GM12878 (cell line): ENCODE measurements at regions not wholly inside any gene's neighbourhood (a gene's known extent, or its start where the extent isn't known, plus 50 kb on each side); places are given as distances from the start of the nearest gene placed in this dataset.
"Not testable (repeated sequence)": the region's sequence is repeated elsewhere in the genome, so short reads cannot be mapped to it uniquely, and the experiment has no call there.

Source experiments
- ATAC-seq: fragments of 200-7000 bp; cut with Tn5 transposase; 3 replicates; pipeline ENCODE4 v1.9.1; 2020; ENCODE audit warnings: mild to moderate bottlenecking, moderate library complexity
- BruUV-seq: library from RNA; stranded (reverse); fragments of 400-500 nt; replicated peaks from 2 replicates; lab custom pipeline; 2021; lab: Mats Ljungman, UMichigan
- CTCF ChIA-PET: fragments of 300-600 bp; sonication (Branson Sonifier 250); formaldehyde crosslinking; extraction: SDS; loops from one replicate; lab custom pipeline; 2021; ENCODE audit warnings: inconsistent platforms; lab: Yijun Ruan, JAX
- POLR2A ChIA-PET: fragments of 350-600 bp; formaldehyde crosslinking; extraction: SDS; loops from one replicate; lab custom pipeline; 2021; ENCODE audit warnings: inconsistent platforms; lab: Charles Lee
- RAD21 ChIA-PET: fragments of 300-600 bp; sonication (Branson Sonifier 250); formaldehyde crosslinking; loops from one replicate; lab custom pipeline; 2023; ENCODE audit warnings: antibody characterized with exemption; ENCODE audit not compliant: unreplicated experiment; lab: Charles Lee
- SMC1A ChIA-PET: fragments of 300-600 bp; sonication (Branson Sonifier 250); formaldehyde crosslinking; loops from one replicate; lab custom pipeline; 2023; ENCODE audit not compliant: unreplicated experiment, uncharacterized antibody; lab: Charles Lee
- DNase-seq: peaks from one replicate; pipeline ENCODE4 v3.0.0-alpha.2; 2011; ENCODE audit warnings: low read depth, low spot score
- FAIRE-seq: peaks from 3 replicates; lab custom pipeline; 2011; peaks lifted over from hg19 to GRCh38; lab: Jason Lieb, UNC
- H2AFZ ChIP-seq: 2 replicates; pipeline ENCODE4 v1.6.0; 2011; ENCODE audit warnings: low read depth, low read length, control low read depth; ENCODE audit not compliant: control insufficient read depth
- H3K27ac ChIP-seq: 2 replicates; pipeline ENCODE4 v1.5.1; 2011; ENCODE audit warnings: control low read depth; ENCODE audit not compliant: control insufficient read depth, insufficient read depth
- H3K27me3 ChIP-seq, 2 experiments: replicated peaks in 1 of 2; 2 replicates each; pipeline versions ENCODE4 v1.6.0 to v1.6.1; 2011; ENCODE audit warnings: low read length in 1 of 2; ENCODE audit not compliant: control insufficient read depth in 2 of 2, insufficient read depth in 2 of 2
- H3K36me3 ChIP-seq, 2 experiments: 2 replicates each; pipeline ENCODE4 v1.5.1; 2011; ENCODE audit warnings: low read length in 1 of 2; ENCODE audit not compliant: control insufficient read depth in 2 of 2, insufficient read depth in 2 of 2
- H3K4me1 ChIP-seq: 2 replicates; pipeline ENCODE4 v1.6.1; 2011; ENCODE audit warnings: mild to moderate bottlenecking, low read length, moderate library complexity, mixed read lengths; ENCODE audit not compliant: control insufficient read depth, insufficient read depth
- H3K4me2 ChIP-seq: 2 replicates; pipeline ENCODE4 v1.6.0; 2011; ENCODE audit warnings: control low read depth; ENCODE audit not compliant: control insufficient read depth, insufficient read depth
- H3K4me3 ChIP-seq: fragments of 200-600 bp; sonication (generic); 2 replicates; pipeline ENCODE4 v1.5.1; 2016
- H3K79me2 ChIP-seq: 2 replicates; pipeline ENCODE4 v1.6.0; 2011; ENCODE audit warnings: low read length; ENCODE audit not compliant: control insufficient read depth, insufficient read depth
- H3K9ac ChIP-seq: 2 replicates; pipeline ENCODE4 v1.8.0; 2011; ENCODE audit warnings: low read length, control low read depth, mixed read lengths; ENCODE audit not compliant: control insufficient read depth, insufficient read depth
- H3K9me3 ChIP-seq: replicated peaks from 3 replicates; pipeline ENCODE4 v1.5.1; 2011; ENCODE audit warnings: mild to moderate bottlenecking, low read length; ENCODE audit not compliant: control insufficient read depth, insufficient read depth
- H4K20me1 ChIP-seq: 2 replicates; pipeline ENCODE4 v1.6.0; 2011; ENCODE audit not compliant: control insufficient read depth, insufficient read depth
- CHD2 ChIP-seq: IDR thresholded peaks from 2 replicates; pipeline ENCODE4 v1.6.1; 2011; ENCODE audit warnings: low read depth, low read length, improper control_type of control experiment, borderline replicate concordance
- GATAD2B ChIP-seq: fragments of 450-650 bp; conservative IDR thresholded peaks from 2 replicates; pipeline ENCODE4 v1.6.1; 2017; ENCODE audit warnings: low read depth, mild to moderate bottlenecking, moderate library complexity
- MEF2B ChIP-seq: fragments of 450-650 bp; IDR thresholded peaks from 2 replicates; pipeline ENCODE4 v1.6.1; 2018; ENCODE audit warnings: mild to moderate bottlenecking, moderate library complexity; ENCODE audit not compliant: partially characterized antibody, poor library complexity, severe bottlenecking
- MYC ChIP-seq: IDR thresholded peaks from 2 replicates; pipeline ENCODE4 v1.6.1; 2011; ENCODE audit warnings: mild to moderate bottlenecking, low read length, moderate library complexity, inconsistent platforms; ENCODE audit not compliant: insufficient read depth, insufficient replicate concordance, insufficient read length, severe bottlenecking
- NBN ChIP-seq: fragments of 450-650 bp; IDR thresholded peaks from 2 replicates; pipeline ENCODE4 v1.6.1; 2016
- NFIC ChIP-seq: IDR thresholded peaks from 2 replicates; pipeline ENCODE4 v1.6.1; 2012; ENCODE audit warnings: low read depth, mild to moderate bottlenecking, inconsistent platforms, low read length, moderate library complexity
- NRF1 ChIP-seq: conservative IDR thresholded peaks from 2 replicates; pipeline ENCODE4 v1.6.1; 2011; ENCODE audit warnings: mild to moderate bottlenecking, low read depth, low read length, improper control_type of control experiment
- RELA ChIP-seq: fragments of 450-650 bp; IDR thresholded peaks from 2 replicates; pipeline ENCODE4 v1.8.0; 2014; ENCODE audit warnings: borderline replicate concordance; ENCODE audit not compliant: partially characterized antibody
- SPI1 ChIP-seq: IDR thresholded peaks from 2 replicates; pipeline ENCODE4 v1.6.1; 2011; ENCODE audit warnings: low read depth, mild to moderate bottlenecking, low read length, moderate library complexity, borderline replicate concordance; ENCODE audit not compliant: insufficient read depth
- SUZ12 ChIP-seq: fragments of 200-600 bp; sonication (generic); IDR thresholded peaks from one replicate; pipeline ENCODE4 v1.6.1; 2018; ENCODE audit warnings: antibody characterized with exemption, mild to moderate bottlenecking; ENCODE audit not compliant: unreplicated experiment
- TCF3 ChIP-seq: IDR thresholded peaks from 2 replicates; pipeline ENCODE4 v1.6.1; 2012; ENCODE audit warnings: low read depth, mild to moderate bottlenecking, low read length, borderline replicate concordance; ENCODE audit not compliant: insufficient read depth
- ZSCAN29 ChIP-seq: fragments of 450-650 bp; IDR thresholded peaks from 2 replicates; pipeline ENCODE4 v1.6.1; 2017; ENCODE audit warnings: mild to moderate bottlenecking, moderate library complexity
- WGBS: methylation state at CpG from one replicate; pipeline ENCODE4 v1.1.6; 2016; ENCODE audit warnings: low lambda C conversion rate; ENCODE audit not compliant: insufficient replicate concordance, insufficient coverage; ENCODE audit errors: missing lambda C conversion rate; 5-methylcytosine and 5-hydroxymethylcytosine counted together
- in situ Hi-C: fragments of 300-500 bp; cut with MboI; formaldehyde crosslinking; loops from 9 replicates; pipeline ENCODE4 v1.14.3; 2018; ENCODE audit warnings: mixed read lengths
- intact Hi-C: fragments of 100-400 bp; cut with micrococcal nuclease; formaldehyde crosslinking; loops from one replicate; pipeline ENCODE4 v1.14.2; 2022; ENCODE audit not compliant: unreplicated experiment
- TF ChIP-seq, protein P1 (sequence below): fragments of 450-650 bp; IDR thresholded peaks from 2 replicates; pipeline ENCODE4 v1.6.1; 2017; ENCODE audit warnings: borderline replicate concordance

- no peak overlapping the region for H3K27ac ChIP-seq
- RAD21 ChIA-PET: no interaction called here
- no peaks in the 10 kb centered on the region for H3K27me3 ChIP-seq
- TF ChIP-seq NRF1 (no peak), CHD2 (no peak), ZSCAN29 (no peak), NFIC (no peak), MYC (no peak), RELA (no peak), SUZ12 (no peak), MEF2B (no peak), GATAD2B (no peak), TCF3 (no peak), SPI1 (no peak), NBN (no peak)
- TF ChIP-seq, protein P1, sequence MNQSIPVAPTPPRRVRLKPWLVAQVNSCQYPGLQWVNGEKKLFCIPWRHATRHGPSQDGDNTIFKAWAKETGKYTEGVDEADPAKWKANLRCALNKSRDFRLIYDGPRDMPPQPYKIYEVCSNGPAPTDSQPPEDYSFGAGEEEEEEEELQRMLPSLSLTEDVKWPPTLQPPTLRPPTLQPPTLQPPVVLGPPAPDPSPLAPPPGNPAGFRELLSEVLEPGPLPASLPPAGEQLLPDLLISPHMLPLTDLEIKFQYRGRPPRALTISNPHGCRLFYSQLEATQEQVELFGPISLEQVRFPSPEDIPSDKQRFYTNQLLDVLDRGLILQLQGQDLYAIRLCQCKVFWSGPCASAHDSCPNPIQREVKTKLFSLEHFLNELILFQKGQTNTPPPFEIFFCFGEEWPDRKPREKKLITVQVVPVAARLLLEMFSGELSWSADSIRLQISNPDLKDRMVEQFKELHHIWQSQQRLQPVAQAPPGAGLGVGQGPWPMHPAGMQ: no peak
- TF ChIP-seq, all 136 proteins: peak for 0
- Histone ChIP-seq H2AFZ (no peak overlapping the region), H3K4me2 (no peak overlapping the region), H3K36me3 (no peaks in the 10 kb centered on the region), H3K9me3 (no peaks in the 10 kb centered on the region), H3K79me2 (no peaks in the 10 kb centered on the region), H3K9ac (no peak overlapping the region), H3K4me1 (no peaks in the 10 kb centered on the region), H3K4me3 (no peak overlapping the region), H4K20me1 (no peaks in the 10 kb centered on the region)
- 4% methylated on average over 3 of the region's 3 CpGs for WGBS
- no peak for DNase-seq
- in situ Hi-C loops: no loop called here
- ChIA-PET POLR2A (no interaction called here), CTCF (no interaction called here), SMC1A (no interaction called here)
- ATAC-seq: no peak
- no peak for FAIRE-seq
- intact Hi-C loops: no loop called here
- no TSS peak for BruUV-seq
These were observed 167.8 kb downstream of the TTC6 start for GRCh38 chr14:37763266-37763665.

- H3K9me3 ChIP-seq, H2AFZ ChIP-seq, FAIRE-seq, CTCF ChIA-PET, POLR2A ChIA-PET, H4K20me1 ChIP-seq, H3K4me2 ChIP-seq, H3K4me1 ChIP-seq, DNase-seq, H3K27ac ChIP-seq, in situ Hi-C loops, SMC1A ChIA-PET, RAD21 ChIA-PET, H3K4me3 ChIP-seq, ATAC-seq, BruUV-seq, H3K36me3 ChIP-seq, H3K79me2 ChIP-seq, H3K27me3 ChIP-seq, H3K9ac ChIP-seq, intact Hi-C loops: not testable (repeated sequence)
- 69% methylated on average over 21 of the region's 23 CpGs for WGBS
These were observed 176.9 kb downstream of the TTC6 start for GRCh38 chr14:37772283-37772682.
